ENCODE measurements at regions not wholly inside any gene's neighbourhood (a gene's known extent, or its start where the extent isn't known, plus 50 kb on each side); places are given as distances from the start of the nearest gene placed in this dataset.
"Not testable (repeated sequence)": the region's sequence is repeated elsewhere in the genome, so short reads cannot be mapped to it uniquely, and the experiment has no call there.

DNA sequence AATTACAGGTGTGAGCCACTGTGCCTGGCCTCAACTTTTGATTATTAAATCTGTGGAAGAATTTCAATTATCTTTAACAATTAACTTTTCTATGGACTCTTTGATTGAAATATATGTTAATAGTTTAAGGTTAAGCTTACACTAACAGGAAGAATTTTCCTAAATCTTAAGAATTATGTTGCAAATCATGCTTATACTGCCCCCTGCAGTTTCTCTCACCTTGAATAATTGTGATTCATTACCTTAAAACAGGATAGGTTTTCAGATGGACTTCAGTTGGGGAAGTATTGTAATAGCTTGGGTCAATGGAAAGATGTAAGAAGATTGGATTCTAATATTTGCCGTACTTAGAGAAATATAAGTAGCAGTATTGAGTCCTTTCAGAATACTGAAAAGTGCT lies 66.5 kb upstream of the NIPA1 start:
- TF ChIP-seq, protein P1, sequence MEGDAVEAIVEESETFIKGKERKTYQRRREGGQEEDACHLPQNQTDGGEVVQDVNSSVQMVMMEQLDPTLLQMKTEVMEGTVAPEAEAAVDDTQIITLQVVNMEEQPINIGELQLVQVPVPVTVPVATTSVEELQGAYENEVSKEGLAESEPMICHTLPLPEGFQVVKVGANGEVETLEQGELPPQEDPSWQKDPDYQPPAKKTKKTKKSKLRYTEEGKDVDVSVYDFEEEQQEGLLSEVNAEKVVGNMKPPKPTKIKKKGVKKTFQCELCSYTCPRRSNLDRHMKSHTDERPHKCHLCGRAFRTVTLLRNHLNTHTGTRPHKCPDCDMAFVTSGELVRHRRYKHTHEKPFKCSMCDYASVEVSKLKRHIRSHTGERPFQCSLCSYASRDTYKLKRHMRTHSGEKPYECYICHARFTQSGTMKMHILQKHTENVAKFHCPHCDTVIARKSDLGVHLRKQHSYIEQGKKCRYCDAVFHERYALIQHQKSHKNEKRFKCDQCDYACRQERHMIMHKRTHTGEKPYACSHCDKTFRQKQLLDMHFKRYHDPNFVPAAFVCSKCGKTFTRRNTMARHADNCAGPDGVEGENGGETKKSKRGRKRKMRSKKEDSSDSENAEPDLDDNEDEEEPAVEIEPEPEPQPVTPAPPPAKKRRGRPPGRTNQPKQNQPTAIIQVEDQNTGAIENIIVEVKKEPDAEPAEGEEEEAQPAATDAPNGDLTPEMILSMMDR (conservative IDR thresholded peaks at IDR 0.05) = peak; percentile 32; the same call in 1 of the 2 replicates
- TF ChIP-seq EZH2 (IDR thresholded peaks at IDR 0.05; ENCODE audit: low read depth) = not testable (repeated sequence)
